GM12878 (cell line): ENCODE measurements at regions not wholly inside any gene's neighbourhood (a gene's known extent, or its start where the extent isn't known, plus 50 kb on each side); places are given as distances from the start of the nearest gene placed in this dataset.

Experiments
- ATAC-seq: fragments of 200-7000 bp; cut with Tn5 transposase; 3 replicates; pipeline ENCODE4 v1.9.1; 2020; ENCODE audit warnings: mild to moderate bottlenecking, moderate library complexity
- BruUV-seq: library from RNA; stranded (reverse); fragments of 400-500 nt; replicated peaks from 2 replicates; lab custom pipeline; 2021; lab: Mats Ljungman, UMichigan
- CTCF ChIA-PET: fragments of 300-600 bp; sonication (Branson Sonifier 250); formaldehyde crosslinking; extraction: SDS; loops from one replicate; lab custom pipeline; 2021; ENCODE audit warnings: inconsistent platforms; lab: Yijun Ruan, JAX
- POLR2A ChIA-PET: fragments of 350-600 bp; formaldehyde crosslinking; extraction: SDS; loops from one replicate; lab custom pipeline; 2021; ENCODE audit warnings: inconsistent platforms; lab: Charles Lee
- RAD21 ChIA-PET: fragments of 300-600 bp; sonication (Branson Sonifier 250); formaldehyde crosslinking; loops from one replicate; lab custom pipeline; 2023; ENCODE audit warnings: antibody characterized with exemption; ENCODE audit not compliant: unreplicated experiment; lab: Charles Lee
- SMC1A ChIA-PET: fragments of 300-600 bp; sonication (Branson Sonifier 250); formaldehyde crosslinking; loops from one replicate; lab custom pipeline; 2023; ENCODE audit not compliant: unreplicated experiment, uncharacterized antibody; lab: Charles Lee
- DNase-seq: peaks from one replicate; pipeline ENCODE4 v3.0.0-alpha.2; 2011; ENCODE audit warnings: low read depth, low spot score
- FAIRE-seq: peaks from 3 replicates; lab custom pipeline; 2011; peaks lifted over from hg19 to GRCh38; lab: Jason Lieb, UNC
- H2AFZ ChIP-seq: 2 replicates; pipeline ENCODE4 v1.6.0; 2011; ENCODE audit warnings: low read depth, low read length, control low read depth; ENCODE audit not compliant: control insufficient read depth
- H3K27ac ChIP-seq: 2 replicates; pipeline ENCODE4 v1.5.1; 2011; ENCODE audit warnings: control low read depth; ENCODE audit not compliant: control insufficient read depth, insufficient read depth
- H3K27me3 ChIP-seq, 2 experiments: replicated peaks in 1 of 2; 2 replicates each; pipeline versions ENCODE4 v1.6.0 to v1.6.1; 2011; ENCODE audit warnings: low read length in 1 of 2; ENCODE audit not compliant: control insufficient read depth in 2 of 2, insufficient read depth in 2 of 2
- H3K36me3 ChIP-seq, 2 experiments: 2 replicates each; pipeline ENCODE4 v1.5.1; 2011; ENCODE audit warnings: low read length in 1 of 2; ENCODE audit not compliant: control insufficient read depth in 2 of 2, insufficient read depth in 2 of 2
- H3K4me1 ChIP-seq: 2 replicates; pipeline ENCODE4 v1.6.1; 2011; ENCODE audit warnings: mild to moderate bottlenecking, low read length, moderate library complexity, mixed read lengths; ENCODE audit not compliant: control insufficient read depth, insufficient read depth
- H3K4me2 ChIP-seq: 2 replicates; pipeline ENCODE4 v1.6.0; 2011; ENCODE audit warnings: control low read depth; ENCODE audit not compliant: control insufficient read depth, insufficient read depth
- H3K4me3 ChIP-seq: fragments of 200-600 bp; sonication (generic); 2 replicates; pipeline ENCODE4 v1.5.1; 2016
- H3K79me2 ChIP-seq: 2 replicates; pipeline ENCODE4 v1.6.0; 2011; ENCODE audit warnings: low read length; ENCODE audit not compliant: control insufficient read depth, insufficient read depth
- H3K9ac ChIP-seq: 2 replicates; pipeline ENCODE4 v1.8.0; 2011; ENCODE audit warnings: low read length, control low read depth, mixed read lengths; ENCODE audit not compliant: control insufficient read depth, insufficient read depth
- H3K9me3 ChIP-seq: replicated peaks from 3 replicates; pipeline ENCODE4 v1.5.1; 2011; ENCODE audit warnings: mild to moderate bottlenecking, low read length; ENCODE audit not compliant: control insufficient read depth, insufficient read depth
- H4K20me1 ChIP-seq: 2 replicates; pipeline ENCODE4 v1.6.0; 2011; ENCODE audit not compliant: control insufficient read depth, insufficient read depth
- CHD1 ChIP-seq: IDR thresholded peaks from 2 replicates; pipeline ENCODE4 v1.6.1; 2012; ENCODE audit warnings: low read depth, low read length, improper control_type of control experiment
- EZH2 ChIP-seq: IDR thresholded peaks from 2 replicates; pipeline ENCODE4 v1.6.1; 2012; ENCODE audit warnings: low read depth, mild to moderate bottlenecking, control low read depth, inconsistent platforms, low read length, borderline replicate concordance; ENCODE audit not compliant: control insufficient read depth
- JUND ChIP-seq: IDR thresholded peaks from 2 replicates; pipeline ENCODE4 v1.6.1; 2012; ENCODE audit warnings: low read depth, mild to moderate bottlenecking, low read length, improper control_type of control experiment, moderate library complexity
- SREBF2 ChIP-seq: IDR thresholded peaks from 2 replicates; pipeline ENCODE4 v1.6.1; 2012; ENCODE audit warnings: mild to moderate bottlenecking, low read length
- SUZ12 ChIP-seq: fragments of 200-600 bp; sonication (generic); IDR thresholded peaks from one replicate; pipeline ENCODE4 v1.6.1; 2018; ENCODE audit warnings: antibody characterized with exemption, mild to moderate bottlenecking; ENCODE audit not compliant: unreplicated experiment
- TBL1XR1 ChIP-seq: IDR thresholded peaks from 2 replicates; pipeline ENCODE4 v1.6.1; 2012; ENCODE audit warnings: low read depth, low read length, improper control_type of control experiment
- TCF3 ChIP-seq: IDR thresholded peaks from 2 replicates; pipeline ENCODE4 v1.6.1; 2012; ENCODE audit warnings: low read depth, mild to moderate bottlenecking, low read length, borderline replicate concordance; ENCODE audit not compliant: insufficient read depth
- WGBS: methylation state at CpG from one replicate; pipeline ENCODE4 v1.1.6; 2016; ENCODE audit warnings: low lambda C conversion rate; ENCODE audit not compliant: insufficient replicate concordance, insufficient coverage; ENCODE audit errors: missing lambda C conversion rate; 5-methylcytosine and 5-hydroxymethylcytosine counted together
- in situ Hi-C: fragments of 300-500 bp; cut with MboI; formaldehyde crosslinking; loops from 9 replicates; pipeline ENCODE4 v1.14.3; 2018; ENCODE audit warnings: mixed read lengths
- intact Hi-C: fragments of 100-400 bp; cut with micrococcal nuclease; formaldehyde crosslinking; loops from one replicate; pipeline ENCODE4 v1.14.2; 2022; ENCODE audit not compliant: unreplicated experiment
- TF ChIP-seq, protein P1 (sequence below), 3 experiments: IDR thresholded peaks in 2 of 3; conservative IDR thresholded peaks in 1 of 3; 2 replicates each; pipeline ENCODE4 v1.5.1; 2011; ENCODE audit warnings: low read depth in 3 of 3, low read length in 3 of 3, mild to moderate bottlenecking in 3 of 3, control low read depth in 2 of 3, moderate library complexity in 2 of 3, inconsistent platforms in 1 of 3, mixed read lengths in 1 of 3; ENCODE audit not compliant: control insufficient read depth in 2 of 3, insufficient read depth in 1 of 3; ENCODE audit errors: extremely low read depth in 1 of 3

DNA sequence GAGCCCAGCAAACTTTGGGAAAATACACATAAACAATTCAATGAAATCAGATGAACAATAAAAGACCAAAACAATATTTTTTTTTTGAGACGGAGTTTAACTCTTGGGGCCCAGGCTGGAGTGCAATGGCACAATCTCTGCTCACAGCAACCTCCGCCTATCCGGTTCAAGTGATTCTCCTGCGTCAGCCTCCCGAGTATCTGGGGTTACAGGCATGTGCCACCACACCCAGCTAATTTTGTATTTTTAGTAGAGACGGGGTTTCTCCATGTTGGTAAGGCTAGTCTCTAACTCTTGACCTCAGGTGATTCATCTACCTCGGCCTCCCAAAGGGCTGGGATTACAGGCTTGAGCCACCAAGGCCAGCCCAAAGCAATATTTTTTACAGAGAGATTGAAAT lies 1588.5 kb downstream of the BRINP3 start:
- intact Hi-C loops (no loop called here), in situ Hi-C loops (no loop called here)
- no peak overlapping the region for H3K4me3 ChIP-seq
- ATAC-seq, result no peak
- H3K4me1 ChIP-seq, result no peaks in the 10 kb centered on the region
- POLR2A ChIA-PET, result no interaction called here
- no peaks in the 10 kb centered on the region for H3K9me3 ChIP-seq
- TF ChIP-seq, protein P1, sequence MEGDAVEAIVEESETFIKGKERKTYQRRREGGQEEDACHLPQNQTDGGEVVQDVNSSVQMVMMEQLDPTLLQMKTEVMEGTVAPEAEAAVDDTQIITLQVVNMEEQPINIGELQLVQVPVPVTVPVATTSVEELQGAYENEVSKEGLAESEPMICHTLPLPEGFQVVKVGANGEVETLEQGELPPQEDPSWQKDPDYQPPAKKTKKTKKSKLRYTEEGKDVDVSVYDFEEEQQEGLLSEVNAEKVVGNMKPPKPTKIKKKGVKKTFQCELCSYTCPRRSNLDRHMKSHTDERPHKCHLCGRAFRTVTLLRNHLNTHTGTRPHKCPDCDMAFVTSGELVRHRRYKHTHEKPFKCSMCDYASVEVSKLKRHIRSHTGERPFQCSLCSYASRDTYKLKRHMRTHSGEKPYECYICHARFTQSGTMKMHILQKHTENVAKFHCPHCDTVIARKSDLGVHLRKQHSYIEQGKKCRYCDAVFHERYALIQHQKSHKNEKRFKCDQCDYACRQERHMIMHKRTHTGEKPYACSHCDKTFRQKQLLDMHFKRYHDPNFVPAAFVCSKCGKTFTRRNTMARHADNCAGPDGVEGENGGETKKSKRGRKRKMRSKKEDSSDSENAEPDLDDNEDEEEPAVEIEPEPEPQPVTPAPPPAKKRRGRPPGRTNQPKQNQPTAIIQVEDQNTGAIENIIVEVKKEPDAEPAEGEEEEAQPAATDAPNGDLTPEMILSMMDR (IDR thresholded peaks at IDR 0.05 in 2 of 3, conservative IDR thresholded peaks at IDR 0.05 in 1 of 3; ENCODE audit: control insufficient read depth in 2 of 3, extremely low read depth in 1 of 3, insufficient read depth in 1 of 3, low read depth in 3 of 3, low read length in 3 of 3), result no peak
- no peak for TF ChIP-seq TBL1XR1
- no peak for TF ChIP-seq SUZ12
- no peak for TF ChIP-seq JUND
- TF ChIP-seq SREBF2, result no peak
- TF ChIP-seq EZH2, result no peak
- no peak for TF ChIP-seq CHD1
- no peak for TF ChIP-seq TCF3
- H3K36me3 ChIP-seq, result no peaks in the 10 kb centered on the region
- H4K20me1 ChIP-seq, result no peaks in the 10 kb centered on the region
- no peak for FAIRE-seq
- no peak overlapping the region for H3K9ac ChIP-seq
- WGBS, result 27% methylated on average over 7 of the region's 7 CpGs
- no peak overlapping the region for H3K27ac ChIP-seq
- CTCF ChIA-PET, result no interaction called here
- H2AFZ ChIP-seq, result no peak overlapping the region
- SMC1A ChIA-PET, result no interaction called here
- no TSS peak for BruUV-seq
- DNase-seq, result no peak
- no peaks in the 10 kb centered on the region for H3K79me2 ChIP-seq
- H3K4me2 ChIP-seq, result no peak overlapping the region
- RAD21 ChIA-PET, result no interaction called here
- no peaks in the 10 kb centered on the region for H3K27me3 ChIP-seq
